ENCODE measurements at regions not wholly inside any gene's neighbourhood (a gene's known extent, or its start where the extent isn't known, plus 50 kb on each side); places are given as distances from the start of the nearest gene placed in this dataset.

DNA sequence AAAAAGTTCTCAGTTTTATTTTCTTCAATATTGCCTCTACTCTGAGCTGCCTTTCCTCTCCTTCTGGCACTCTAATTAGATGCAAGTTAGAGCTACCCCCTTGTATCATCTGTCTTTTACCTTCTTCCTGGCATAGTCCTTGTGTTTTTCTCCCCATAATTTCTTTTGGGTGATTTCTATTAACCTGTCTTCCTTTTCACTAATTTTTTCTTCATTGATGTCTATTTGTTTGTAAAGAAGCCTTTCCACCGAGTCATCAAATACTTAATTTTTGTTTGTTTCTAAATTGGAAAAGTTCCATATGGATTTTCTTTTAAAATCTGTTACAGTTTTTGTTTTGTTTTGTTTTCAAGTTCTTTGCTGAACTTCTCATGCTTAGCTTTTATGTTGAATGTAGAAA lies 558.1 kb downstream of the TBC1D22A start:
- Histone ChIP-seq H3K36me3 (ENCODE audit: control insufficient read depth, insufficient read depth, low read length) (no peaks in the 10 kb centered on the region), H3K4me3 (ENCODE audit: low read depth, low read length) (no peak overlapping the region), H3K27ac (ENCODE audit: insufficient read depth, low read length, poor library complexity, severe bottlenecking) (no peak overlapping the region), H3K9me3 (ENCODE audit: control insufficient read depth in 2 of 2, low read length in 2 of 2) (peaks cover 4 to 5% of the 10 kb centered on the region in 2 experiments), H3K4me1 (ENCODE audit: control insufficient read depth, insufficient read depth, low read length, poor library complexity, severe bottlenecking) (no peaks in the 10 kb centered on the region), H3K27me3 (ENCODE audit: control insufficient read depth, insufficient read depth, low read length) (no peaks in the 10 kb centered on the region)
- DNase-seq, result no peak
- H3K4me1 Mint-ChIP-seq, result no peaks in the 10 kb centered on the region
- ATAC-seq (ENCODE audit: low read depth in 2 of 2), result no peak
- H3K4me3 Mint-ChIP-seq, result no peak overlapping the region
- peaks cover 5% of the 10 kb centered on the region for H3K27me3 Mint-ChIP-seq
- H3K9me3 Mint-ChIP-seq, result peaks cover 0 to 2% (median 1%) of the 10 kb centered on the region in 7 donors
- H3K27ac Mint-ChIP-seq, result no peak overlapping the region
- no peaks in the 10 kb centered on the region for H3K36me3 Mint-ChIP-seq

DNA sequence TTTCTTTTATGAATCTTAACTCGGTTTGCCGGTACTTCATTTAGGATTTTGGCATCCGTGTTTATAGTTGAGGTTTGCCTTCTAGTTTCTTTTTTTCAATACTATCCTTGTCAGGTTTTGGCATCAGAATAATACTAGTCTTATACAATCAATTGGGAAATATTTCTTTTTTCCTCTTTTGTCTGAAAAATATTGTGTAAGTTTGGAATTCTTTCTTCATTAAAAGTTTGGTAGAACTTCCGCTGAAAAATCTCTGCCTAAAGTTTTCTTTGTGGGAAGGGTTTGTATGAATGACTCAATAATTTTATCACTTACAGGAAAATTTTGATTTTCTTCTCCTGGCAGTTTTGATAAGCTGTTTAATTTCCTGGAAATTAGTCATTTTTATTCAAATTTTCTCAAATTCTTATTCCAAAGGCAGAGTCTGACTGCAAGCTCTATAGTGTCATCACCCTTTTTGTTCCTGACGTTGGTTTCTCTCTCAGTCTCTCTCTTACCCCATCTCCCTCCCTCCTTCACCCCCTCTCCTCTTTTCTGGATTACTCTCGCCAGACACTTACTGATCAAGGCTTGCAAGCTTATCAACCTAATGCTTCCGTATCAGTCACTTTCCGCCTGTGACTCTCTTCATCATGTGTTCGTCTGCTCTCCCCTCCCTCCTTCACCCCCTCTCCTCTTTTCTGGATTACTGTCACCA lies 555.7 kb downstream of the TBC1D22A start:
- peaks cover 3% of the 10 kb centered on the region for H3K27me3 ChIP-seq (ENCODE audit: control insufficient read depth, insufficient read depth, low read length)
- Mint-ChIP-seq H3K9me3 (peaks cover 0 to 4% (median 1%) of the 10 kb centered on the region in 7 donors), H3K4me3 (no peak overlapping the region), H3K4me1 (no peaks in the 10 kb centered on the region), H3K27ac (peak overlapping the region in 1 of 3 donors; percentile 5), H3K27me3 (peaks cover 22% of the 10 kb centered on the region), H3K36me3 (no peaks in the 10 kb centered on the region)
- no peak for DNase-seq
- H3K9me3 ChIP-seq (ENCODE audit: control insufficient read depth in 2 of 2, low read length in 2 of 2), result peaks cover 4 to 5% of the 10 kb centered on the region in 2 experiments
- H3K4me3 ChIP-seq (ENCODE audit: low read depth, low read length), result no peak overlapping the region
- H3K36me3 ChIP-seq (ENCODE audit: control insufficient read depth, insufficient read depth, low read length), result no peaks in the 10 kb centered on the region
- H3K27ac ChIP-seq (ENCODE audit: insufficient read depth, low read length, poor library complexity, severe bottlenecking), result no peak overlapping the region
- ATAC-seq (ENCODE audit: low read depth in 2 of 2), result no peak
- H3K4me1 ChIP-seq (ENCODE audit: control insufficient read depth, insufficient read depth, low read length, poor library complexity, severe bottlenecking), result no peaks in the 10 kb centered on the region

DNA sequence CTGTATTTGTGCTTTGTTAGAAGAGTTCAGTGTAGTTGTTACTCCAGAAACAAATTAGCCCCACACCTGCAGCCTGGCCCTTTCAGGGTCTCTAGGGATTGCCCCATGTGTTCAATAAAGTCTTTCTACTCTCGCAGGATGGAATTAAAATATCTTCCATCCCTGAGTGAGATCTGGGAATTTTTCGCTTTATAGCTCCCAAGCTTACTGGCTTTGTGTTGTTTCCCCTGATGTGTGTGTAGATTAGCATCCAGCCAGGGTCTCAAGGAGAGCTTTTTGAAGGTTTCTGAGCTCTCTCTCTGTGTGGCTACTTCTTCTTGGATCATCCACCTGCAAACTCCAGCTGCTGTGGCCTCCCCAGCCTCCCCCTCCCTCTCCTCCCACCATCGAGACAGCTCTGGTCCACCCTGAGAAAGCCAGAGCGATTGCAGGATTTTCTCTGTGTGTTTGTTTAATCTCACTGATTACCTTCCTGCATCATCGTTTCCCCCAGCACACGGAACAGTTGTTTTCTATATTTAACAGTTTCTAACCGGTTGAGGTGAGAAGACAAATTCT lies 553.5 kb downstream of the TBC1D22A start:
- DNase-seq, result no peak
- H3K9me3 ChIP-seq (ENCODE audit: control insufficient read depth in 2 of 2, low read length in 2 of 2), result peaks cover 0 to 4% of the 10 kb centered on the region in 2 experiments

DNA sequence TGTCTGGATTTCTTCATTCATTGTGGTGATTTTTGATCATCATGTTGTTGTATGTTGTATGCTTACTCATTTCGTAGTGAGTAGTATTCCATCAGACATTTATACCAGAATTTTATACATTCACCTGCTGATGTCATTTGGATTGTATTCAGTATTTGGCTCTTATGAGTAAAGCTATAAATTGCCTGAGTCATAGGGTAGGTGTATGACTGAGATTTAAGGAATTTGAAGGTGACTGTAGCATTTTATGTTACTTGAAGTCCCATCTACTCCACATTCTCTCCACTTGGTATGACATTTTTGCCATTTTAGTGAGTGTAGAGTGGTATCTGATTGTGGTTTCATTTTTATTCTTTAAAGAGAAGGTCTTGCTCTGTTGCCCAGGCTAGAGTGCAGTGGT lies 548.2 kb downstream of the TBC1D22A start:
- H3K4me3 Mint-ChIP-seq, result no peak overlapping the region
- Histone ChIP-seq H3K4me1 (ENCODE audit: control insufficient read depth, insufficient read depth, low read length, poor library complexity, severe bottlenecking) (no peaks in the 10 kb centered on the region), H3K27me3 (ENCODE audit: control insufficient read depth, insufficient read depth, low read length) (peaks cover 5% of the 10 kb centered on the region), H3K9me3 (ENCODE audit: control insufficient read depth in 2 of 2, low read length in 2 of 2) (no peaks in the 10 kb centered on the region), H3K27ac (ENCODE audit: insufficient read depth, low read length, poor library complexity, severe bottlenecking) (no peak overlapping the region), H3K4me3 (ENCODE audit: low read depth, low read length) (no peak overlapping the region), H3K36me3 (ENCODE audit: control insufficient read depth, insufficient read depth, low read length) (no peaks in the 10 kb centered on the region)
- no peak overlapping the region for H3K27ac Mint-ChIP-seq
- no peaks in the 10 kb centered on the region for H3K4me1 Mint-ChIP-seq
- H3K27me3 Mint-ChIP-seq, result peaks cover 22% of the 10 kb centered on the region
- DNase-seq, result no peak
- peaks cover 0 to 16% (median 0%) of the 10 kb centered on the region in 7 donors for H3K9me3 Mint-ChIP-seq
- H3K36me3 Mint-ChIP-seq, result no peaks in the 10 kb centered on the region
- no peak for ATAC-seq (ENCODE audit: low read depth in 2 of 2)

More for the DNA sequence above, 553.5 kb downstream of the TBC1D22A start:
- no peak for ATAC-seq (ENCODE audit: low read depth in 2 of 2)
- H3K4me3 ChIP-seq (ENCODE audit: low read depth, low read length), result no peak overlapping the region
- H3K27ac ChIP-seq (ENCODE audit: insufficient read depth, low read length, poor library complexity, severe bottlenecking), result no peak overlapping the region
- H3K4me1 ChIP-seq (ENCODE audit: control insufficient read depth, insufficient read depth, low read length, poor library complexity, severe bottlenecking), result no peaks in the 10 kb centered on the region
- no peaks in the 10 kb centered on the region for H3K36me3 ChIP-seq (ENCODE audit: control insufficient read depth, insufficient read depth, low read length)
- Mint-ChIP-seq H3K27me3 (peaks cover 24% of the 10 kb centered on the region), H3K27ac (no peak overlapping the region), H3K9me3 (peaks cover 0 to 8% (median 1%) of the 10 kb centered on the region in 7 donors), H3K36me3 (no peaks in the 10 kb centered on the region), H3K4me1 (no peaks in the 10 kb centered on the region), H3K4me3 (no peak overlapping the region)
- peaks cover 3% of the 10 kb centered on the region for H3K27me3 ChIP-seq (ENCODE audit: control insufficient read depth, insufficient read depth, low read length)

DNA sequence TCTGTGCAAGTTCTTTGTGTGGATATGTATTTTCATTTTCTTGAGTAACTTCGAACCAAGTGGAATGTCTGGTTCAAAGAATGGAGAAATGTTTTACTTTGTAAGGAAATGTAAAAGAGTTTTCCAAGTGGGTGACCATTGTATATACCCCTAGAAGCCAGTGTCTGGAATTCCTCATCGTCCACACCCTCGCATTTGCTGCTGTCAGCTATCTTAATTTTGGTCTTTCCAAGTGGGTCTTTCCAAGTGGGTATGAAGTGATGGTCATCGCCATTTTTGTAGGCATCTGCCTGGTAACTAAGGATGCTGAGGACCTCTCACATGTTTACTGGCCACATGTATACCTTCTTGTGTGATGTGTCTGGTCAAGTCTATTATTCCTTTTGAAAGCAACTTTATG lies 547.5 kb downstream of the TBC1D22A start:
- DNase-seq (no peak), ATAC-seq (ENCODE audit: low read depth in 2 of 2) (no peak)
- Histone ChIP-seq H3K27me3 (ENCODE audit: control insufficient read depth, insufficient read depth, low read length) (peaks cover 5% of the 10 kb centered on the region), H3K36me3 (ENCODE audit: control insufficient read depth, insufficient read depth, low read length) (no peaks in the 10 kb centered on the region), H3K4me3 (ENCODE audit: low read depth, low read length) (no peak overlapping the region), H3K27ac (ENCODE audit: insufficient read depth, low read length, poor library complexity, severe bottlenecking) (no peak overlapping the region), H3K4me1 (ENCODE audit: control insufficient read depth, insufficient read depth, low read length, poor library complexity, severe bottlenecking) (no peaks in the 10 kb centered on the region), H3K9me3 (ENCODE audit: control insufficient read depth in 2 of 2, low read length in 2 of 2) (no peaks in the 10 kb centered on the region)
- Mint-ChIP-seq H3K4me1 (no peaks in the 10 kb centered on the region), H3K27ac (no peak overlapping the region), H3K27me3 (peaks cover 19% of the 10 kb centered on the region), H3K9me3 (peaks cover 0 to 16% (median 0%) of the 10 kb centered on the region in 7 donors), H3K36me3 (no peaks in the 10 kb centered on the region), H3K4me3 (no peak overlapping the region)

DNA sequence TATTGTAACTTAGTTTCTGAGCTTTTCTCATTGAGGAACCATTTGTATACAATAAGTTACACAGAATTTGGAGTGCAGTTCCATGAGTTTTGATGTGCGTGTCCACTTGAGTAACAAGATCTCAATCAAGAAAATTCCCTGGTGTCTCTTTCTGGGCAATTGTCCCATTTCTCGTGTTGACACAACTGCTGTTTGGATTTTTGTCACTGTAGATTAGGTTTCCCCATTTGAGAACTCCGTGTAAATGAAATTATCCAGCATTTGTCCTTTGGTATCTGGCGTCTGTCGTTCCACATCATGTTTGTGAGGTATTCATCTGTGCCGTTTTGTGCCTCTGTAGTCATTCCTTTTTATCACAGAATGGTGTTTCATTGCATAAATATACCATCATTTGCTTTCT lies 547.0 kb downstream of the TBC1D22A start:
- Mint-ChIP-seq H3K27me3 (peaks cover 14% of the 10 kb centered on the region), H3K27ac (no peak overlapping the region)

DNA sequence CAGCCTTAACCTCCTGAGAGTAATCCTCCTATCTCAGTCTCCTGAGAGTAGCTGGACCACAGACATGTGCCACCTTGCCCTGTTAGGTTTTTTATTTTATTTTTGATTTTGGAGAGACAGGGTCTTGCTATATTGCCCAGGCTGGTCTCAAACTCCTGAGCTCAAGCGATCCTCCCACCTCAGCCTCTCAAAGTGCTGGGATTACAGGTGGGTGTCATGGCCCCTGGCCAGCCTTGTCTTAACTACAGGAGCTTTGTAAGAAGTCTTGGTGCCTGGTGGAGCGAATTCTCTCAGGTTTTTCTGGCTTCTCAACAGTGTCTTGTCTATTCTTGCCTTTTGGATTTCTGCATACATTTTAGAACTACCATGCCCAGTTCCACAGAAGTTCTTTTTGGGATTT lies 546.4 kb downstream of the TBC1D22A start:
- H3K4me3 ChIP-seq (ENCODE audit: low read depth, low read length), result no peak overlapping the region
- ATAC-seq (ENCODE audit: low read depth in 2 of 2) (no peak), DNase-seq (no peak)
- Mint-ChIP-seq H3K27ac (no peak overlapping the region), H3K36me3 (no peaks in the 10 kb centered on the region), H3K4me3 (no peak overlapping the region), H3K4me1 (no peaks in the 10 kb centered on the region), H3K27me3 (peaks cover 8% of the 10 kb centered on the region), H3K9me3 (peaks cover 0 to 16% (median 0%) of the 10 kb centered on the region in 7 donors)
- H3K4me1 ChIP-seq (ENCODE audit: control insufficient read depth, insufficient read depth, low read length, poor library complexity, severe bottlenecking), result no peaks in the 10 kb centered on the region
- peaks cover 5% of the 10 kb centered on the region for H3K27me3 ChIP-seq (ENCODE audit: control insufficient read depth, insufficient read depth, low read length)
- no peaks in the 10 kb centered on the region for H3K36me3 ChIP-seq (ENCODE audit: control insufficient read depth, insufficient read depth, low read length)
- no peaks in the 10 kb centered on the region for H3K9me3 ChIP-seq (ENCODE audit: control insufficient read depth in 2 of 2, low read length in 2 of 2)
- H3K27ac ChIP-seq (ENCODE audit: insufficient read depth, low read length, poor library complexity, severe bottlenecking), result no peak overlapping the region

More for the DNA sequence above, 547.0 kb downstream of the TBC1D22A start:
- Histone ChIP-seq H3K27me3 (ENCODE audit: control insufficient read depth, insufficient read depth, low read length) (peaks cover 5% of the 10 kb centered on the region), H3K4me1 (ENCODE audit: control insufficient read depth, insufficient read depth, low read length, poor library complexity, severe bottlenecking) (no peaks in the 10 kb centered on the region), H3K27ac (ENCODE audit: insufficient read depth, low read length, poor library complexity, severe bottlenecking) (no peak overlapping the region), H3K4me3 (ENCODE audit: low read depth, low read length) (no peak overlapping the region), H3K9me3 (ENCODE audit: control insufficient read depth in 2 of 2, low read length in 2 of 2) (no peaks in the 10 kb centered on the region), H3K36me3 (ENCODE audit: control insufficient read depth, insufficient read depth, low read length) (no peaks in the 10 kb centered on the region)
- DNase-seq, result no peak
- Mint-ChIP-seq H3K36me3 (no peaks in the 10 kb centered on the region), H3K4me3 (no peak overlapping the region), H3K4me1 (no peaks in the 10 kb centered on the region), H3K9me3 (peaks cover 0 to 16% (median 0%) of the 10 kb centered on the region in 7 donors)
- no peak for ATAC-seq (ENCODE audit: low read depth in 2 of 2)

DNA sequence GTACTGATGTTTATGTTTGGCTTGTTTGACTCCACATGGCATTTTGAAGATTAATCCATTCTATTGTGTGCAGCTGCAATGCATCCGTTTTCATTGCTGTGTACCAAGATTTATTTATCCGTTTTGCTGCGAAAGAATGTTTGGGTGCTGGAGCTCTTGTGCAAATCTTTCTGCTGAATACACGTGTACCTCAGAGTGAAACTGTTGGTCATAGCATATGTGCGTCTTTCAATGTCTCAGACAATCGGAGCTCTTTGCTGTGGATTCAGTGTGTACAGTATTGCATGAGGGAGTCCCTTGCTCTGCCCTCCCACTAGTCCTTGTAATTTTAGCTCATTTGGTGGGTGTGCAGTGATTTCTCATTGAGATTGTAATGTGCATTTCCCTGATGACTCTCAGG lies 545.4 kb downstream of the TBC1D22A start:
- no peaks in the 10 kb centered on the region for H3K4me1 Mint-ChIP-seq
- H3K4me3 Mint-ChIP-seq, result no peak overlapping the region

More for the DNA sequence above, 545.4 kb downstream of the TBC1D22A start:
- no peak overlapping the region for H3K27ac Mint-ChIP-seq
- H3K4me1 ChIP-seq (ENCODE audit: control insufficient read depth, insufficient read depth, low read length, poor library complexity, severe bottlenecking), result no peaks in the 10 kb centered on the region
- H3K9me3 Mint-ChIP-seq, result peaks cover 0 to 16% (median 0%) of the 10 kb centered on the region in 7 donors
- H3K27me3 Mint-ChIP-seq, result peaks cover 4% of the 10 kb centered on the region
- ATAC-seq (ENCODE audit: low read depth in 2 of 2) (no peak), DNase-seq (no peak)
- H3K4me3 ChIP-seq (ENCODE audit: low read depth, low read length), result no peak overlapping the region
- no peaks in the 10 kb centered on the region for H3K36me3 ChIP-seq (ENCODE audit: control insufficient read depth, insufficient read depth, low read length)
- no peak overlapping the region for H3K27ac ChIP-seq (ENCODE audit: insufficient read depth, low read length, poor library complexity, severe bottlenecking)
- H3K36me3 Mint-ChIP-seq, result no peaks in the 10 kb centered on the region
- H3K9me3 ChIP-seq (ENCODE audit: control insufficient read depth in 2 of 2, low read length in 2 of 2), result no peaks in the 10 kb centered on the region
- peaks cover 1% of the 10 kb centered on the region for H3K27me3 ChIP-seq (ENCODE audit: control insufficient read depth, insufficient read depth, low read length)
